NCI-H1092 (cell line): ENCODE measurements at regions not wholly inside any gene's neighbourhood (a gene's known extent, or its start where the extent isn't known, plus 50 kb on each side); places are given as distances from the start of the nearest gene placed in this dataset.
"Not testable (repeated sequence)": the region's sequence is repeated elsewhere in the genome, so short reads cannot be mapped to it uniquely, and the experiment has no call there.

ENCODE experiments used
- DNase-seq: peaks from one replicate; lab custom pipeline; 2025; lab: John Stamatoyannopoulos, UW

DNA sequence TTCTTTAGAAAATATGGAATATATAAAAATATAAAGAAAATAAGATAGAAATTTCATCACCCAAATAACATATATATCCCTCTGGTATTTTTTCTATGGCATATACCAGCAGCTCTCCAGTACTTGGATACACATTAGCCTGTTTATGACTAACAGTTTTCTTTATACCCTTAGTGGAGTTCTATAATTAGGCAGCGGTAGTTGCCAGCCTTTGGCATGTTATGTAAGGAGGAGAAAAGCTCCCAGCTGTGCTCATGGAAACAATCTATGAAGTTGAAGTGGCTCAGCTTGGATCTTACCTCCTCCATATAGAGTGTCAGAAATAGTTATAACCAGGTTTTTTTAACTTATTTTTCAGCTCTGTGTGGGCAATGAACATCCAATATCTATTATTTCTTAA, 1636.8 kb downstream of the AMY1C start:
- DNase-seq = peak; percentile 24

DNA sequence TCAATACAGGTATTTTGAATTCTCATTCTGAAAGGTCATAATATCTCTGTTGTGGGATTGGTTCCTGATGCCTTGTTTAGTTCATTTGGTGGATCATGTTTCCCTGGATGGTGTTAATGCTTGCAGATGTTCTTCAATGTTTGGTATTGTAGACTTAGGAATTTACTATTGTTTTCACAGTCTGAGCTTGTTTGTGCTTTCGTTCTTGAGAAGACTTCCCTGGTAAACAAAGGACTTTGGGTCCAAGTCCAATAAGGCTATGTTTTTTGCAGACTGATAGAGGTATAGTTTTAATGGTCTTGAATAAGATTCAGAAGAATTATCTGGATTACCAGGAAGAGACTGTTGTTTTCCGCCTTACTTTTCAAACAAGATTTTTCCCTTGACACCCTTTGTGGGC, 1646.3 kb downstream of the AMY1C start:
- no peak for DNase-seq

- DNase-seq = no peak
Observed at GRCh38 chr1:105398909-105399308, 1649.2 kb downstream of the AMY1C start.

DNA sequence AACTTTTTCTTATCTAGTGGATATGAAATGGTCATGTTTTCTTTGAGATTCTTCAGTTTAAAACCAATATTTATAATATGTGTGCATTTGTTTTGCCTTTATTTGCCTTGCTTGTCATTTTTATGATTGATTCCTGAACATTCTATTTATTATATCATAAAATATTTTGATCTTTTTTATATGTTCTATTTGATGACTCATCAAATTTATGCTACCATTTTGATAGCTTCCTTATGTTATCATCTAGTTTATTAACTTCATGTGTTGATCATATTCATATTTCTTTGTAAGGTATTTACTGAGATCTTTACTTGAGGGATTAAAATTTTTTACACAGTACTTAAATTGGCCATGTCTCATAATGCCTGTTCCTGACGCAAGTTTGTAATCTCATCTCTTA, 1650.0 kb downstream of the AMY1C start:
- no peak for DNase-seq

DNA sequence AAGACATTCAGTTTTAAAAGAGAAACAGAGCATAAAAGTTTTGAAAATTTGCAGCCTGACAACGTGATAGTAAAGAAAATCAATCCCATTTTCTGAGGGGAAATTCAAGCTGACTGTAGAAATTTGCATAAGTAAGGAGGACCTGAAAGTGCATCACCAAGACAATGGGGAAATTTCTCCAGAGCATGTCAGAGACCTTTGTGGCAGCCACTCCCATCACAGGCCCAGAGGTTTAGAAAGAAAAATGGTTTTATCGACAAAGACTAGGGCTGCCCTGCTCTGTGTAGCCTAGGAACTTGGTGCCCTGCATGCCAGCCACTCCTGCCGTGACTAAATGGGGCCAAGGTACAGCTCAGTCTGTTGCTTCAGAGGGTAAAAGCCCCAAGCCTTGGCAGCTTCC, 1640.2 kb upstream of the PRMT6 start:
- DNase-seq = no peak

DNA sequence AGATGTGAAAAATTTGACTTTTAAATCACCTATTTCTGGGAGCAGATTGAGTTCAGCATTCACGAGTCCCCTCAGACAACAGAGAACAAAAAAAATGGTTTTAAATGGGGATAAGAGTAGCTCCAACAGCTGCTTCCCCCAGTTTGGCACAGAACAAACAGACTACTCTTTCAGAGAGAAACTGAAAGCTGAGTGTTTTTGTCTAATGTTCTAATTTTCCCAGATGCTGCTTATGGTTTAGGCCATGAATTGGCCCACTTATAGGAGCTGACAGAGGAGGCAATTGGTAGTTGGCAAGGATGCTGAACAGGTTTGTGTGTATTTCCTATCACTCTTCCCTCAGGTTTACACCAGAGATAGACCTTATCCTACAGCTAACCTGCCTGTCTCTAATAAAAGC, 1637.4 kb upstream of the PRMT6 start:
- DNase-seq = peak; percentile 63

GRCh38 chr1:105427543-105427942, 1628.9 kb upstream of the PRMT6 start:
- no peak for DNase-seq

- no peak for DNase-seq
Observed at GRCh38 chr1:105436589-105437259, 1619.8 kb upstream of the PRMT6 start.

- no peak for DNase-seq
Observed at GRCh38 chr1:105437847-105438246, 1618.6 kb upstream of the PRMT6 start.

DNA sequence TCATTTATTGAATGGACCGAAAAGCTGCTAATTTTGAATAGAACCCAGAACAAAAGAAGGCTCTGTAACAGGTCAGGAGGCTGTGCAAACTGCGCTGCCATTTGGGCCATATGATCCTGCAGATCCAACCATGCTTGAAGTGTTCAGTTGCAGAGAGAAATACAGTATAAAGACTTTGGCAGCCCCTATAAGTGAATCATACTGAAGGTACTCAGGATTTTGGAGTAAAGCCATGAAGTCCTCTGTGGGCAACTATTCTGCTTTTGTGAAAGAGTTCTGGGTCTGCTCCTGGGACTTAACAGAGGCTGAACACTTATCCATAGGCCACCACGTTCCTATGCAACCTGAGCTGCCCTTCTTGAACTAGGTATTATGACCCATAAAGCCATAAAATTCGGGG, 1613.6 kb upstream of the PRMT6 start:
- DNase-seq = no peak

- no peak for DNase-seq
Observed at GRCh38 chr1:105459759-105460158, 1596.7 kb upstream of the PRMT6 start.

GRCh38 chr1:105462308-105462707, 1594.2 kb upstream of the PRMT6 start:
- no peak for DNase-seq

DNA sequence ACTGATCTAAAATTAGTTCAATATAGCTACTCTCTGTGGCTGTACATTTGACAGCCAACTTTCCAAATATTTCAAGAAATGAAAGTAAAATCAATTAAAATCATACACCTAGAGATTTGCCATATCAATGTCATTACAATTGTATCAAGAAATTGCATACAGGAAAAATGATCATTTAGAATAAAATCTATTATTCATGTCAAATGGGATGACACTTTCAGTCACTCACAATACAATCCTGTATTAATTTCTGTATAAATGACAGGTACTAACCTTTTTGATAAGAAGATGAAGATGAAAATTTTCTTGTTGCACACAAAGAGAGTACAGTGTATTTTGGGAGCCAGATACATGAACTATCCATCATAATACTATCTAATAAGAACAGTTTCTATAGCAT, 1588.9 kb upstream of the PRMT6 start:
- DNase-seq = no peak

DNA sequence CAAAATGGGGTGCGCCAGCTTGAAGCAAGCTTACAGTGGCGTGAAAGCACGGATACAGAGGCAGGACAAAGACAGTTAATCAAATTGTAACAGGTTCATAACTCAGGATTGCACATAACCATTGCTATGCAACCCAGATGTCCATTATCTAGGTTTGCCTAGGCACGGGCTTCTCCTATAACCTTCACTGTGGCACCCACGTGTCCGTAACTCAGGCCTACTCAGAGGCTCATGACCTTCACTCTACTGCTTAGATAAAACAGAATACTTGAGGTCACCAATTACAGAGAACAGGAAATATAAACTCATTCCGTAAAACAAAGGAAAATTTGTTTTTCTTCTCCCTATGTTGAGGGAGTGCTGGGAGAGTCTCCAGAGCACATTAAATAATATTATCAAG, 1585.9 kb upstream of the PRMT6 start:
- not testable (repeated sequence) for DNase-seq

DNA sequence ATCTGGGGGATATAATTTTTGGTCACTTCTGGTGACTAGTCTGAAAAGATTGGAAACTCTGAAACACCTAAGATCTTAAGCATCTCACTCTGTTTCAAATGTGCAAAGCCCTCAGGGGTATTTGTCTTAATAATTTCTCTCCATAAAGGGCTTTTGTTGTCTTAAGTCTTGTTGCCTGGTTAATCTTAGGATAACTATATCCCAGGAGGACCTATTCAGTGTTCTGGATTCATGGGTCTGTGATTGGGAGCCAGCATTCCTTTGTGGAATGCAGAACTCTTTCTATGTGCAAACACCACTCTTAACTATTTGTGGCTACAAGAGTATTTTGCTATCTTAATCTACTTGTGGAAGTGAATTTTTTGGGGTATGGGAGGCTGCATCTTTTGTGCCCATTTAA, 1573.0 kb upstream of the PRMT6 start:
- no peak for DNase-seq

DNA sequence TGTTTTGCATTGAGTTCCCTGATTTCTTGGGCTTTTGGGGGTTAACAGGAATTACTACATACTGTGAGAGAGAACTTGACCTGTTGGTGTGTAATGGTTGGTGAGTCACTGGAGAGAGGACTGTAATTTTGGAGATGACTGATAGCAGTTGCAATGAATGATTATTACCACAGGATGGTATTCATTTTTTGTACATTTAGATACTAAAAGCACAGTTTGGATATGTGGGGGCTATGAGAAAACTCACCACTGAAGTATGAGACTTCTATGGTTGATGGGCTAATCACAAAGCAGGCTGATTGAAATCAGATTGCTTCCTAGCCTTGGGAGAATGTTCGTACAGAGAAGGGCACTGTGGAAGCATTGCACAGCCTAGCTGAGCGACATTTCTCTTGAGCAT, 1571.3 kb upstream of the PRMT6 start:
- no peak for DNase-seq

DNA sequence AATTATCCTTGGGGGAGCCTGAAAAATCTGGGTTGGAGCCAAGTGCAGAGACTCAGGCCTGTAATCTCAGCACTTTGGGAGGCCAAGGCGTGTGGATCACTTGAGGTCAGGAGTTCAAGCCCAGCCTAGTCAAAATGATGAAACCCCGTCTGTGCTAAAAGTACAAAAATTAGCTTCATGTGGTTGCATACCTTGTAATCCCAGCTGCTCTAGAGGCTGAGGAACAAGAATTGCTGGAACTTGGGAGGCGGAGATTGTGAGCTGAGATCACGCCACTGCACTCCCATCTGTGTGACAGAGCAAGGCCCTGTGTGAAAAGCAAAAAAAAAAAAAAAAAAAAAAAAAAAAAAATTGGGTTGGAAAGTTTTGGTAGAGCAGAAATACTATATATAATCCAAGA, 1563.6 kb upstream of the PRMT6 start:
- DNase-seq = no peak

GRCh38 chr1:105516068-105516467, 1540.4 kb upstream of the PRMT6 start:
- no peak for DNase-seq

GRCh38 chr1:105533996-105534395, 1522.5 kb upstream of the PRMT6 start:
- no peak for DNase-seq

DNA sequence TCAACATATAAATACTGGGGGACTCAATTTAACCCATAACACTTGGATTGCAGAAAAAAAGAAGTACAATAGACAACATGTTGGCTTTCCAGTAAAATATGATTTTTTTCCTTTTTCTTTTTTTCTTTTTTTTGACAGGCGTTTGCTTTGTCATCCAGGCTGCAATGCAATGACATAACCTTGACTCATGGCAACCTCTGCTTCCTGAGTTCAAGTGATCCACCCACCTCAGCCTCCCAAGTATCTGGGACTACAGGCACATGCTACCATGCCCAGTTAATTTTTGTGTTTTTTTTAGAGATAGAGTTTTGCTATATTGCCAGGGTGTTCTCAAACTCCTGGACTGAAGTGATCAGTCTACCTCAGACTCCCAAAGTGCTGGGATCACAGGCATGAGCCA, 1512.0 kb upstream of the PRMT6 start:
- DNase-seq = no peak

DNA sequence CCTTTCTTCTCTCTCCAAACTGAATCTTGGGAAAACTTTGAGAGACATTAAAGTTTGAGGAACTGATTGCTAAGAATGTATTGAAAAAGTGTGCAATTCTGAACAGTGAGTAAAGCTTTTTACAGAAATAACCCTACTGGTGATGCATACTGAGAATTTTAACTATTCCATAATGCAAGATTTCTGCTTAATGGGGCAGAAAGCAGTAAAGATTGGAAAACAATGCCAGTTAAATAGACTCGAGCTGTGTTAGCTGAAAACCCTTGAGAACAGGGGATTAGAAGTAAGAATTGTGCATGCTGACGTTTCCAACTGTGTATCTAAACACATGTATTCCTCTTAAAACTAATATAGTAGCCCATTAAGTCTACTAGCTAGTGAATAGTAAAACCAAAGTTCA, 1500.2 kb upstream of the PRMT6 start:
- DNase-seq = no peak

GRCh38 chr1:105558023-105558422, 1498.5 kb upstream of the PRMT6 start:
- no peak for DNase-seq

DNA sequence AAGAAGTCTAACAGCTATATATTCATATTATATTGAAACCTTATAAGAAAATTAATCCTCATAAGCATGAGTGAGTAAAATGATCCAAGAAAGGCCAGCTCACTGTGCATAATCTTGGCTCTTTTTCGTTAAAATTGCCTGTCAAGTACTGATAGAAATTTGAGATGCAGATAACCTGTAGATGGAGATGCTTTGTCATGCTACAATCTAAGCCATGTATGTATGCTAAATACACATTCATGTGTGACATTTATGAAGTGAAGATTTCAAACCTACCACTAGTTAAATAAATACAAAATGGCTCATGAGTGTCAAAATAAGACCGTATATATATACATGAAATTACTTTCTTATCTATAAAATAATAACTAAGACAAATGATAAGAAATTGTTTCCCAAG, 1491.5 kb upstream of the PRMT6 start:
- DNase-seq = no peak

DNA sequence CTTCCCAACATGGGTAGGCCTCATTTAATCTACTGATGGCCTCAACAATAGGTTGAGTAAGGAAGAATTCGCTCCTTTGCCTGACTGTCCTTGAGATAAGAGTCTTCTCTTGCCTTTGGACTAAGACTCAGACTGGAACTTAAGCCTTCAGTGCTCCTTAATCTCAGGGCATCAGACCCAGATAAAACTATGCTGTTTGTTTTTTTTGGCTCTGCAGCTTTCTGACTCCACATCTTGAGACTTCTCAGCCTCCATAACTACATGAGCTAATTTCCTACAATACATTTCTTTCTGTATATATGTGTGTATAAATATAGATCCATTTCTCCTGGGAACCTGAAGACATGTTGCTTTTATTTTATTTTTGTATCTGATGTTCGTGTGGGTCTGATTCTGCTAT, 1470.7 kb upstream of the PRMT6 start:
- DNase-seq = no peak

- DNase-seq = no peak
Observed at GRCh38 chr1:105591681-105592080, 1464.8 kb upstream of the PRMT6 start.
